IMR-90 (cell line): ENCODE measurements at regions not wholly inside any gene's neighbourhood (a gene's known extent, or its start where the extent isn't known, plus 50 kb on each side); places are given as distances from the start of the nearest gene placed in this dataset.
A peak's percentile ranks its signal among the peaks of the same experiment; 100 is the strongest.

ENCODE experiments used
- CEBPB ChIP-seq: IDR thresholded peaks from 2 replicates; pipeline ENCODE4 v1.6.1; 2012; ENCODE audit warnings: low read depth, low read length, improper control_type of control experiment
- CTCF ChIP-seq: conservative IDR thresholded peaks from 2 replicates; pipeline ENCODE4 v1.5.1; 2012; ENCODE audit warnings: mild to moderate bottlenecking, low read depth, low read length, improper control_type of control experiment
- FOS ChIP-seq: fragments of 150-350 bp; IDR thresholded peaks from 2 replicates; pipeline ENCODE4 v1.6.1; 2016; ENCODE audit warnings: low read depth, low read length
- MAFK ChIP-seq: IDR thresholded peaks from 2 replicates; pipeline ENCODE4 v1.6.1; 2012; ENCODE audit warnings: low read depth, low read length, improper control_type of control experiment
- MAZ ChIP-seq: IDR thresholded peaks from 2 replicates; pipeline ENCODE4 v1.6.1; 2012; ENCODE audit warnings: low read depth, mild to moderate bottlenecking, low read length, improper control_type of control experiment, moderate library complexity, borderline replicate concordance
- MXI1 ChIP-seq: IDR thresholded peaks from 2 replicates; pipeline ENCODE4 v1.6.1; 2012; ENCODE audit warnings: low read depth, mild to moderate bottlenecking, low read length, moderate library complexity, borderline replicate concordance
- POLR2A ChIP-seq: IDR thresholded peaks from 2 replicates; pipeline ENCODE4 v1.6.1; 2012; ENCODE audit warnings: mild to moderate bottlenecking, low read depth, low read length
- RAD21 ChIP-seq: IDR thresholded peaks from 2 replicates; pipeline ENCODE4 v1.6.1; 2012; ENCODE audit warnings: low read length, improper control_type of control experiment
- RFX5 ChIP-seq: IDR thresholded peaks from 2 replicates; pipeline ENCODE4 v1.8.0; 2012; ENCODE audit warnings: low read depth, mild to moderate bottlenecking, low read length, moderate library complexity
- SMC3 ChIP-seq: fragments of 150-350 bp; IDR thresholded peaks from 2 replicates; pipeline ENCODE4 v1.6.1; 2016; ENCODE audit warnings: low read depth, mild to moderate bottlenecking, antibody characterized with exemption, low read length, moderate library complexity

DNA sequence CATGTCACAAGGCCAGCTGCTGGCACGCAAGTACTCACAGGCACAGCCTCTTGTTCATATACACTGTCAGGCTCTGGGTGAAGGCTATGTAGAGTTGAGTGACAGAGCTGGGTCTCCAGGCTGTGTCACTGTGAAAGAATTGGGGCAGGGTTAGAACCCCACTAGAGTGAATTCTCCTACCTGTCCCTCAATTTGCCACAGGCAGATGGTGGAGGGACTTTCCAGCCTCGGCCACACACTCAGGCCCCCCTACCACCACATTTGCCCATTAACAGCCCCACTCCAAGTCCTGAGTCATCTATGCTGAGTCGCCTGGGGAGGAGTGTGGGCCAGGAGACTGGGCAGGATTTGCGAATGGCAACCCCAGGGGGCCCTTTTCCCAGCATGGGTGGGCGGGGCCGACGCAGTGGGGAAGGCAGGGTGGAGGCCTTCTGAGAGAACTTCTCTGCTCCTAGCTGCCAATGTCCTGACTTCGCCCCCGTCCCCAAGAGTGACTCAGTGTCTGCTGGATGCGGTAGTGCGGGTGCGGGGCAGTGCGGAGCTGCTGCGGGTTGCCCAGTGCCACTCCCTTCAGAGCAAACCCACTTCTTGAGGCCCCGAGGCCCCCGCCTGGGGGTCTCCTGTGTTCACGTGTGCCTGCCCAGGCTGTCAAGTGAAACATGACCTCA, 50.3 kb upstream of the PSD2 start:
- no peak for TF ChIP-seq CTCF
- no peak for TF ChIP-seq CEBPB
- TF ChIP-seq POLR2A: no peak
- TF ChIP-seq RFX5: no peak
- TF ChIP-seq FOS: peak; percentile 73; the same call in 1 of the 2 replicates
- TF ChIP-seq RAD21: no peak
- TF ChIP-seq MAFK: no peak
- no peak for TF ChIP-seq MXI1
- TF ChIP-seq MAZ: no peak; the same call in none of the 2 replicates
- peak; percentile 9; the same call in 1 of the 2 replicates for TF ChIP-seq SMC3
